ENCODE measurements at regions not wholly inside any gene's neighbourhood (a gene's known extent, or its start where the extent isn't known, plus 50 kb on each side); places are given as distances from the start of the nearest gene placed in this dataset.

- Histone ChIP-seq H2AFZ (ENCODE audit: insufficient read depth, low read depth, low read length, poor library complexity, severe bottlenecking) (peak overlapping the region; percentile 59), H3K4me3 (ENCODE audit: control extremely low read depth in 1 of 5, extremely low read depth in 1 of 5, insufficient read depth in 1 of 5, low read depth in 2 of 5, low read length in 4 of 5) (peak overlapping the region in 4 of 5 experiments; percentile 11 to 59 (median 24)), H3K27ac (ENCODE audit: low read length in 2 of 2) (peak overlapping the region; percentile 30 to 64), H3K36me3 (replicated peaks in 1 of 2; ENCODE audit: control extremely low read depth in 1 of 2, control insufficient read depth in 1 of 2, extremely low read depth in 1 of 2, insufficient read depth in 2 of 2, low read length in 1 of 2) (no peaks in the 10 kb centered on the region), H3K4me1 (ENCODE audit: control insufficient read depth in 2 of 2, insufficient read depth in 2 of 2, low read length in 2 of 2) (peaks cover 0 to 8% of the 10 kb centered on the region in 2 donors), H3K79me2 (ENCODE audit: control insufficient read depth, insufficient read depth, low read length) (no peaks in the 10 kb centered on the region), H3K9me3 (ENCODE audit: control extremely low read depth in 1 of 3, control insufficient read depth in 2 of 3, insufficient read depth in 1 of 3, low read length in 2 of 3) (no peaks in the 10 kb centered on the region), H4K20me1 (ENCODE audit: control insufficient read depth, insufficient read depth, low read length, poor library complexity, severe bottlenecking) (no peaks in the 10 kb centered on the region), H3K27me3 (replicated peaks in 1 of 4; ENCODE audit: control extremely low read depth in 1 of 4, control insufficient read depth in 3 of 4, insufficient read depth in 4 of 4, low read length in 3 of 4) (no peaks in the 10 kb centered on the region), H3K9ac (ENCODE audit: low read length) (peak overlapping the region; percentile 52), H3K4me2 (replicated peaks; ENCODE audit: low read depth, low read length, poor library complexity, severe bottlenecking) (peak overlapping the region; percentile 58)
- WGBS (ENCODE audit: insufficient coverage): no CpG with 5 or more reads among the region's 3 CpGs
- intact Hi-C loops (cut with micrococcal nuclease): no loop called here
- peaks cover 9% of the 10 kb centered on the region for H3K4me1 Mint-ChIP-seq
- no peaks in the 10 kb centered on the region for H3K27me3 Mint-ChIP-seq
- no peak for TF ChIP-seq CTCF (IDR thresholded peaks at IDR 0.05)
- TF ChIP-seq EZH2 (IDR thresholded peaks at IDR 0.05; ENCODE audit: borderline replicate concordance, insufficient read depth, low read depth, low read length, poor library complexity, severe bottlenecking): no peak
- POLR2A ChIA-PET: no interaction called here
- H3K4me3 Mint-ChIP-seq: peak overlapping the region; percentile 81
- peak overlapping the region; percentile 32 for H3K27ac Mint-ChIP-seq
- DNase-seq (peak; percentile 52), ATAC-seq (ENCODE audit: low read depth) (peak; percentile 36)
- no peaks in the 10 kb centered on the region for H3K9me3 Mint-ChIP-seq (ENCODE audit: insufficient read depth)
- CTCF ChIA-PET: no interaction called here
Observed at GRCh38 chr2:193482557-193482956, 1287.8 kb upstream of the TMEFF2 start.

- ChIA-PET CTCF (no interaction called here), POLR2A (no interaction called here)
- H3K9me3 Mint-ChIP-seq (ENCODE audit: insufficient read depth): no peaks in the 10 kb centered on the region
Observed at GRCh38 chr2:193480187-193480586, 1285.5 kb upstream of the TMEFF2 start.

More at GRCh38 chr2:193480187-193480586, 1285.5 kb upstream of the TMEFF2 start:
- H3K4me3 Mint-ChIP-seq: no peak overlapping the region
- intact Hi-C loops (cut with micrococcal nuclease): no loop called here
- no peak for TF ChIP-seq EZH2 (IDR thresholded peaks at IDR 0.05; ENCODE audit: borderline replicate concordance, insufficient read depth, low read depth, low read length, poor library complexity, severe bottlenecking)
- DNase-seq (no peak), ATAC-seq (ENCODE audit: low read depth) (no peak)
- Histone ChIP-seq H3K9me3 (ENCODE audit: control extremely low read depth in 1 of 3, control insufficient read depth in 2 of 3, insufficient read depth in 1 of 3, low read length in 2 of 3) (no peaks in the 10 kb centered on the region), H2AFZ (ENCODE audit: insufficient read depth, low read depth, low read length, poor library complexity, severe bottlenecking) (no peak overlapping the region), H3K27ac (ENCODE audit: low read length in 2 of 2) (no peak overlapping the region), H4K20me1 (ENCODE audit: control insufficient read depth, insufficient read depth, low read length, poor library complexity, severe bottlenecking) (no peaks in the 10 kb centered on the region), H3K4me3 (ENCODE audit: control extremely low read depth in 1 of 5, extremely low read depth in 1 of 5, insufficient read depth in 1 of 5, low read depth in 2 of 5, low read length in 4 of 5) (no peak overlapping the region), H3K9ac (ENCODE audit: low read length) (no peak overlapping the region), H3K4me2 (replicated peaks; ENCODE audit: low read depth, low read length, poor library complexity, severe bottlenecking) (no peak overlapping the region), H3K79me2 (ENCODE audit: control insufficient read depth, insufficient read depth, low read length) (no peaks in the 10 kb centered on the region), H3K27me3 (replicated peaks in 1 of 4; ENCODE audit: control extremely low read depth in 1 of 4, control insufficient read depth in 3 of 4, insufficient read depth in 4 of 4, low read length in 3 of 4) (no peaks in the 10 kb centered on the region), H3K4me1 (ENCODE audit: control insufficient read depth in 2 of 2, insufficient read depth in 2 of 2, low read length in 2 of 2) (peaks cover 14 to 30% of the 10 kb centered on the region in 2 donors), H3K36me3 (replicated peaks in 1 of 2; ENCODE audit: control extremely low read depth in 1 of 2, control insufficient read depth in 1 of 2, extremely low read depth in 1 of 2, insufficient read depth in 2 of 2, low read length in 1 of 2) (no peaks in the 10 kb centered on the region)
- H3K27ac Mint-ChIP-seq: no peak overlapping the region
- H3K4me1 Mint-ChIP-seq: peaks cover 27% of the 10 kb centered on the region
- 100% methylated on average over 1 of the region's 1 CpG for WGBS (ENCODE audit: insufficient coverage)
- no peaks in the 10 kb centered on the region for H3K27me3 Mint-ChIP-seq

All from B cell (primary cell).